Ascending aorta (tissue), 2 donors: ENCODE measurements at regions not wholly inside any gene's neighbourhood (a gene's known extent, or its start where the extent isn't known, plus 50 kb on each side); places are given as distances from the start of the nearest gene placed in this dataset.

Source experiments
- DNase-seq, 2 donors: peaks; one replicate each; pipeline ENCODE4 v3.0.0-alpha.2; 2019; ENCODE audit warnings: low spot score in 2 of 2
- H3K27ac ChIP-seq, 2 donors: fragments of 200-600 bp; sonication (generic); one replicate each; pipeline ENCODE4 v1.5.1; 2016 to 2017; ENCODE audit warnings: mild to moderate bottlenecking in 1 of 2
- H3K27me3 ChIP-seq: fragments of 200-600 bp; sonication (generic); one replicate; pipeline ENCODE4 v1.5.1; 2017
- H3K36me3 ChIP-seq, 2 donors: fragments of 200-600 bp; sonication (generic); one replicate each; pipeline ENCODE4 v1.5.1; 2016
- H3K4me1 ChIP-seq, 2 donors: fragments of 200-600 bp; sonication (generic); one replicate each; pipeline ENCODE4 v1.5.1; 2016 to 2017; ENCODE audit warnings: mild to moderate bottlenecking in 1 of 2
- H3K4me3 ChIP-seq, 2 donors: fragments of 200-600 bp; sonication (generic); one replicate each; pipeline ENCODE4 v1.5.1; 2016 to 2017; ENCODE audit warnings: mild to moderate bottlenecking in 1 of 2
- H3K9me3 ChIP-seq, 2 donors: fragments of 200-600 bp; sonication (generic); one replicate each; pipeline ENCODE4 v1.5.1; 2016
- intact Hi-C: fragments of 100-400 bp; cut with DNase I; formaldehyde crosslinking; loops from one replicate; pipeline ENCODE4 v1.15.1; 2023
- TF ChIP-seq, protein P1 (sequence below), 3 experiments: fragments of 200-600 bp in 2 of 3; fragments of 450-650 bp in 1 of 3; sonication (generic) in 2 of 3; IDR thresholded peaks; one replicate each; pipeline ENCODE4 v1.5.1; 2016 to 2019; ENCODE audit warnings: antibody characterized with exemption in 3 of 3, mild to moderate bottlenecking in 1 of 3, moderate library complexity in 1 of 3

DNA sequence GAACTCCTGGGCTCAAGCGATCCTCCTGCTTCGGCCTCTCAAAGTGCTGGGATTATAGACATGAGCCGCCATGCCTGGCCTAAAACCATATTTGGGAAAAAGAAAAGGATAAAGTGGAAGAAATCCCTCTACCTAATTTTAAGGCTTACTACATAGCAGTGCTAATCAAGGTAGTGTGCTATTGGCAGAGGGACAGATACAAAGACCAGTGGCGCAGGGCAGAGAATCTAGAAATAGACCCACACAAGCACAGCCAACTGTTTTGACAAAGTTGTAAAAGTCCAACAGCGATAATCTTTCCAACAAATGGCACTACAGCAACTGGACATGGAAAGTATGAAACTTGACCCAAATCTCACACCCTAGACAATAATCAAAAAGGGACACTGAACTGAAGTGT lies 138.4 kb downstream of the TFCP2L1 start:
- no peaks in the 10 kb centered on the region for H3K27me3 ChIP-seq
- no peaks in the 10 kb centered on the region for H3K4me1 ChIP-seq
- no peak overlapping the region for H3K27ac ChIP-seq
- TF ChIP-seq, protein P1, sequence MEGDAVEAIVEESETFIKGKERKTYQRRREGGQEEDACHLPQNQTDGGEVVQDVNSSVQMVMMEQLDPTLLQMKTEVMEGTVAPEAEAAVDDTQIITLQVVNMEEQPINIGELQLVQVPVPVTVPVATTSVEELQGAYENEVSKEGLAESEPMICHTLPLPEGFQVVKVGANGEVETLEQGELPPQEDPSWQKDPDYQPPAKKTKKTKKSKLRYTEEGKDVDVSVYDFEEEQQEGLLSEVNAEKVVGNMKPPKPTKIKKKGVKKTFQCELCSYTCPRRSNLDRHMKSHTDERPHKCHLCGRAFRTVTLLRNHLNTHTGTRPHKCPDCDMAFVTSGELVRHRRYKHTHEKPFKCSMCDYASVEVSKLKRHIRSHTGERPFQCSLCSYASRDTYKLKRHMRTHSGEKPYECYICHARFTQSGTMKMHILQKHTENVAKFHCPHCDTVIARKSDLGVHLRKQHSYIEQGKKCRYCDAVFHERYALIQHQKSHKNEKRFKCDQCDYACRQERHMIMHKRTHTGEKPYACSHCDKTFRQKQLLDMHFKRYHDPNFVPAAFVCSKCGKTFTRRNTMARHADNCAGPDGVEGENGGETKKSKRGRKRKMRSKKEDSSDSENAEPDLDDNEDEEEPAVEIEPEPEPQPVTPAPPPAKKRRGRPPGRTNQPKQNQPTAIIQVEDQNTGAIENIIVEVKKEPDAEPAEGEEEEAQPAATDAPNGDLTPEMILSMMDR (IDR thresholded peaks at IDR 0.05): no peak
- no peaks in the 10 kb centered on the region for H3K9me3 ChIP-seq
- H3K4me3 ChIP-seq: no peak overlapping the region
- H3K36me3 ChIP-seq: no peaks in the 10 kb centered on the region
- DNase-seq: no peak
- intact Hi-C loops: no loop called here

DNA sequence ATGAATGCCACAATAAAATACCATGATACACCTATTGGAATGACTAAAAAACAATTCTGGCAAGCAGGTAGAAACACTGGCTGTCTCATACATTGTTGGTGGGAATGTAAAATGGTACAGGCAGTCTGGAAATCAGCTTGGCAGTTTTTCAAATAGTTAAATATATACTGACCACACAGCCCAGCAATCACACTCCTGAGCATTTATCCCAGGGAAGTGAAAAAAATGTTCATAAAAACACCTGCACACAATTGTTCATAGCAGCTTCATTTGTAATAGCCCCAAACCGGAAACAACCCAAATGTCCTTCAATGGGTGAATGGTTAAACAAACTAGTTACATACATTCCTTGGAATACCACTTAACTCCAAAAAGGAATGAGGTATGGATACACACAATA lies 137.2 kb downstream of the TFCP2L1 start:
- TF ChIP-seq, protein P1 (IDR thresholded peaks at IDR 0.05): no peak
- intact Hi-C loops: no loop called here
- no peaks in the 10 kb centered on the region for H3K4me1 ChIP-seq
- H3K36me3 ChIP-seq: no peaks in the 10 kb centered on the region
- H3K27ac ChIP-seq: no peak overlapping the region
- H3K4me3 ChIP-seq: no peak overlapping the region
- DNase-seq: no peak
- H3K9me3 ChIP-seq: no peaks in the 10 kb centered on the region
- no peaks in the 10 kb centered on the region for H3K27me3 ChIP-seq

DNA sequence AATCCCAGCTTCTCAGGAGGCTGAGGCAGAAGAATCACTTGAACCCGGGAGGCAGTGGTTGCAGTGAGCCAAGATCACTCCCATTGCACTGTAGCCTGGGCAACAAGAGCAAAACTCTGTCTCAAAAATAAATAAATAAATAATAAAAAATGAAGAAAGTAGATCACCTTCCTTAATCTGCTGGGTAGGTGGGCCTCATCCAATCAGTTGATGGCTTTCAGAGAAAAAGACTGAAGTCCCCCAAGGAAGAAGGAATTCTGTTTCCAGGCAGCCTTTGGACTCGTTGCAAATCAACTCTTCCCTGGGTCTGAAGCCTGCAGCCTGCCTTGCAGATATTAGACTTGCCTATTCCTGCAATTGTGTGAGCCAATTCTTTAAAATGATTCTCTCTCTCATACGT lies 136.5 kb downstream of the TFCP2L1 start:
- H3K27ac ChIP-seq: no peak overlapping the region
- H3K4me1 ChIP-seq: no peaks in the 10 kb centered on the region
- H3K27me3 ChIP-seq: no peaks in the 10 kb centered on the region
- H3K4me3 ChIP-seq: no peak overlapping the region
- TF ChIP-seq, protein P1 (IDR thresholded peaks at IDR 0.05): no peak
- no peak for DNase-seq
- no peaks in the 10 kb centered on the region for H3K9me3 ChIP-seq
- intact Hi-C loops: no loop called here
- no peaks in the 10 kb centered on the region for H3K36me3 ChIP-seq

DNA sequence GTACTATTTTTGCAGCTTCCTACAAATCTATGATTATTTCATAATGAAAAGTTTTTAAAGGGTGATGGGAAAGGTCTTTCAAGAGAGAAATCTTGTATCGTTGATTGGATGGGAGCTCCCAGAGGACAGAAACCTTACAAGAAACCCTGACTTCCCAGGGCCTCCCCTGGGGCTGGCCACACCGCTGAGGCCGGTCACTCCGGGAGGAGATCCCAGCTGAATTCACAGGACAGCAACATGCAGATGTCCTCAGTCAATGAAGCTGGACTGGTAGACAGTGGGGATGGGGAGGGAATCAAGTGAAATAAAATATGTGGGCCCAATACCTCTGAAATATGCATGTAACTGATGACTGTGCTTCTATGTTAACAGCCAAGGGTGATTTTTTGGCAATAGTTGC lies 135.6 kb downstream of the TFCP2L1 start:
- Histone ChIP-seq H3K4me1 (no peaks in the 10 kb centered on the region), H3K27ac (no peak overlapping the region), H3K36me3 (no peaks in the 10 kb centered on the region), H3K4me3 (no peak overlapping the region), H3K27me3 (no peaks in the 10 kb centered on the region), H3K9me3 (no peaks in the 10 kb centered on the region)
- intact Hi-C loops: no loop called here
- no peak for DNase-seq
- TF ChIP-seq, protein P1 (IDR thresholded peaks at IDR 0.05): no peak

DNA sequence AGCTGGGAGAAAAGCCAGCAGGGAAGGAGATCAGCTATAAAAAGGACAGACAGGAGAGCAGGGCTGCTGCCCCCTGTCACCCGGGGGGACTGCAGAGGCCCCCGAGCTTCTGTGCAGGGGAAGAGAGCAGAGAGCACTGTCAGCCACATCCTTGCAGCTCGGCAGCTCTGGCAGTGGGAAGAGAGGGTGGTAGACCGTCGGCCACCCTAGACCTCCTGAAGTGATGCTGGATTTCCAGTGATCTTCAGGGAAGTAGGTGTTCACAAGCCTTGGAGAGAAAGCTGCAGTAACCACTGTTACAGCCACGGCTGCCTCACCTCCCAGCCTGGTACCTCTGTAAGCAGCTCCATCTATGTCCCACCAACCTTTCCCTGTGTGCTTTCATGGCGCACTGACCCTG lies 134.9 kb downstream of the TFCP2L1 start:
- Histone ChIP-seq H3K9me3 (no peaks in the 10 kb centered on the region), H3K27me3 (no peaks in the 10 kb centered on the region), H3K27ac (no peak overlapping the region), H3K4me1 (no peaks in the 10 kb centered on the region), H3K4me3 (no peak overlapping the region), H3K36me3 (no peaks in the 10 kb centered on the region)
- intact Hi-C loops: no loop called here
- no peak for DNase-seq
- TF ChIP-seq, protein P1 (IDR thresholded peaks at IDR 0.05): no peak

DNA sequence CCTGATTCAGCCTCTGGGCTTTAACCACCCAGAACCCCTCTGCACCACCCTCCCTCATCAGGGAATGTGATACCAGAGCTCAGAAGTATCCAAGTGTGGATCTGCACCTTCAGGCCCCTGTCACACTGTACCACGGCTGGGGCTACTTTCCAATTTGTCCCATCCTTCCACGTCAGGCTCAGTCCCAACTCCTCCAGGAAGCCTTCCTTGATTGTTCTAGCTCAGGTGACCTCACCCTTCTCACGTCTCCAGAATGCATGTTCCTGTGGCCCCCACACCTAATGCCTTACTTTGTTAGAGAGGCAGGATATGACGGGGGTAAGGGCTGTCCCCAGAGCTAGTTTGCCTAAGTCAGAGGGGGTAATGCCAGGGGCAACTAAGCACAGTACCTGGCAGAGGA lies 134.3 kb downstream of the TFCP2L1 start:
- H3K4me1 ChIP-seq: no peaks in the 10 kb centered on the region
- H3K9me3 ChIP-seq: no peaks in the 10 kb centered on the region
- H3K36me3 ChIP-seq: no peaks in the 10 kb centered on the region
- intact Hi-C loops: no loop called here
- no peak overlapping the region for H3K27ac ChIP-seq
- TF ChIP-seq, protein P1 (IDR thresholded peaks at IDR 0.05): no peak
- DNase-seq: no peak
- H3K4me3 ChIP-seq: no peak overlapping the region
- no peaks in the 10 kb centered on the region for H3K27me3 ChIP-seq
